Stimulated activated CD4-positive, alpha-beta T cell treated with anti-CD3 and anti-CD28 coated beads, Interleukin-4, amount 100 ng/mL, for 4 hours (primary cell): ENCODE measurements at regions not wholly inside any gene's neighbourhood (a gene's known extent, or its start where the extent isn't known, plus 50 kb on each side); places are given as distances from the start of the nearest gene placed in this dataset.
A peak's percentile ranks its signal among the peaks of the same experiment; 100 is the strongest.
"Not testable (repeated sequence)": the region's sequence is repeated elsewhere in the genome, so short reads cannot be mapped to it uniquely, and the experiment has no call there.

Experiments used
- DNase-seq, 2 experiments: peaks; one replicate each; pipeline ENCODE4 v3.0.0-alpha.2; 2020

DNA sequence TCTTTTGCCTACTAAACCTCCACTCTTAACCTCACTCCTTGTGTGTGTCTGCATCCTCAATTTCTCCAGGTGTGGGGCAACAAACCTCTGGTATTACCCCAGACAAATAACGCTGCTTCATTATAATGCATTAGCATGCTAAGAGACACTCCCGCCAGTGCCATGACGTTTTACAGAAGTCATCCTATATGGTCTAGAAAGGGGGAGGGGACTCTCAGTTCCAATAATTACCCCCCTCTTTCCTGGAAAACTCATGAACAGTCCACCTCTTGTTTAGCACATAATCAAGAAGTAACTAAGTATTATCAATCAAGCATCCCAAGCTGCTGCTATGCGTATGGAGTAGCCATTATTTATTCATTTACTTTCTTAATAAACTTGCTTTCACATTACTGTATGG, 364.5 kb downstream of the TYW1 start:
- DNase-seq, result no peak

DNA sequence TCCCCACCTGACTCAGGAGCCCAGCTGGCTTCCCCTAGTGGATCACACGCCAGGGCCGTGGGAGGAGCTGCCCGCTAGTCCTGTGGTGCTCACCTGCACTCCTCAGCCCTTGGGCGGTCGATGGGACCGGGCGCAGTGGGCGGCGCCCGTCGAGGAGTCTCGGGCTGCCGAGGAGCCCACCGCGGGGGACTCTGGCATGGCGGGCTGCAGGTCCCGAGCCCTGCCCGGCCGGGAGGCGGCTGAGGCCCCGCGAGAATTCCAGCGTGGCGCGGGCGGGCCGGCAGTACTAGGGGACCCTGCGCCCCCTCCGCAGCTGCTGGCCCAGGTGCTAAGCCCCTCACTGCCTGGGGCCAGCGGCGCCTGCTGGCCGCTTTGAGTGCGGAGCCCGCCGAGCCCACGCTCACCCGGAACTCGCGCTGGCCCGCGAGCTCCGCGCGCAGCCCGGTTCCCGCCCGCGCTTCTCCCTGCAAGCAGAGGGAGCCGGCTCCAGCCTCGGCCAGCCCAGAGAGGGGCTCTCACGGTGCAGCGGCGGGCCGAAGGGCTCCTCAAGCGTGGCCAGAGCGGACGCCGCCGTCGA, 367.9 kb downstream of the TYW1 start:
- DNase-seq, result no peak

DNA sequence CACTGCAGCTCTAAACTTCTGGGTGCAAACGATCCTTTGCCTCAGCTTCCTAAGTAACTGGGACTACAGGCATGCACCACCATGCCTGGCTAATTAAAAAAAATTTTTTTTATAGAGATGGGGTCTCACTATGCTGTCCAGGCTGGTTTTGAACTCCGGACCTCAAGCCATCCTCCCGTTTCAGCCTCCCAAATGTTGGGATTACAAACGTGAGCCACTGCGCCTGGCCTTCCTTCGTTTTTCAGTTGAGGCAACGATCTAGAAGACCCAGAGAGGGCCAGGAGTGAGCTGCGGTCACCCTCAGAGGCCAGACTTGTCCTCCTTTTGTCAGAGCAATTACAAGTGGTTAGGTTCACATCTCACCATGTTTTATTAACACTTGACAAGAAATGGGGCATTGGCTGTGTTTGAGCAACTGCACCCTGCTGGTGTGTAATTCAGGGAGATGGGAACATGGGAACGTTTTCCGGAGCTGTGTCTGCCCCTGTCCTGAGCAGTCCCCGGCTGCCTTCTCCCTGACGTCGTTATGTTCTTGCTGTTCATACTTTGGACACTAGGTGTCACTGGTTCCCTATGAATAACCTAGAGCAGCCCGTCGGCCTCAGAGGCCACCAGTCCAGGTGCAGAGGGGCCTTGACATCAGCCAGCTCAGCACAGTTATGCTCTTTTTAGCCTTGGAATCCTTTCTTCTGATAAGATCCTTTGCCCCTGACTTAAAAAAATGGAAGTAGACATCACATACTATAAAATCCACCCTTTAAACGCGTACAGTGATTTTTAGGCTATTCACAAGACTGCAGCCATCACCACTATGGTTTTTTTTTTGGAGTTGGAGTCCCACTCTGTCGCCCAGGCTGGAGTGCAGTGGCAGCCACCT, 375.0 kb downstream of the TYW1 start:
- peak; percentile 17 to 24 for DNase-seq

DNA sequence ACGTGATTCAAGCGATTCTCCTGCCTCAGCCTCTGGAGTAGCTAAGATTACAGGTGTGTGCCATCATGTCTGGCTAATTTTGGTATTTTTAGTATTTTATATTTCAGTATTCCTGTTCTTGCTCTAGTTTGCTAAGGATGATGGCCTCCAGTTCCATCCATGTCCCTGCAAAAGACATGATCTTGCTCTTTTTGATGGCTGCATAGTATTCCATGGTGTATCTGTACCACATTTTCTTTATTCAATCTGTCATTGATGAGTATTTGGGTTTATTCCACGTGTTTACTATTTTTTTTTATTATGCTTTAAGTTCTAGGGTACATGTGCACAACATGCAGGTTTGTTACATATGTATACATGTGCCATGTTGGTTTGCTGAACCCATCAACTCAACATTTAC, 376.8 kb downstream of the TYW1 start:
- not testable (repeated sequence) for DNase-seq

DNA sequence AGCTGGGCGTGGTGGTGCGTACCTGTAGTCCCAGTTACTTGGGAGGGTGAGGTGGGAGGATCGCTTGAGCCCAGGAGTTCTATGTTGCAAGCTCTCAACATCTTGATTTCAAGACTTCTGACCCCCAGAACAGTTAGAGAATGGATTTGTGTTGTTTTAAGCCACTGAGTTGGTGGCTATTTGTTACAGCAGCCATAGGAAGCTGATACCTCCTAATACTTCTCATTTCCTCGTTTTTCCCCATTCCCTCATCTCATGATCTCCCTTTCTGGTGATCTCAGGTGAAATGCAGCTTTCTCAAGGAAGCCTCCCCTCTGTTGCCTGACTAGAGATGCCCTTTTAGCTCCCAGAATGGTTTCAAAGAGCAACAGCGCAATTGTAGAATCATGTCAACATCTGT, 378.8 kb downstream of the TYW1 start:
- no peak for DNase-seq

DNA sequence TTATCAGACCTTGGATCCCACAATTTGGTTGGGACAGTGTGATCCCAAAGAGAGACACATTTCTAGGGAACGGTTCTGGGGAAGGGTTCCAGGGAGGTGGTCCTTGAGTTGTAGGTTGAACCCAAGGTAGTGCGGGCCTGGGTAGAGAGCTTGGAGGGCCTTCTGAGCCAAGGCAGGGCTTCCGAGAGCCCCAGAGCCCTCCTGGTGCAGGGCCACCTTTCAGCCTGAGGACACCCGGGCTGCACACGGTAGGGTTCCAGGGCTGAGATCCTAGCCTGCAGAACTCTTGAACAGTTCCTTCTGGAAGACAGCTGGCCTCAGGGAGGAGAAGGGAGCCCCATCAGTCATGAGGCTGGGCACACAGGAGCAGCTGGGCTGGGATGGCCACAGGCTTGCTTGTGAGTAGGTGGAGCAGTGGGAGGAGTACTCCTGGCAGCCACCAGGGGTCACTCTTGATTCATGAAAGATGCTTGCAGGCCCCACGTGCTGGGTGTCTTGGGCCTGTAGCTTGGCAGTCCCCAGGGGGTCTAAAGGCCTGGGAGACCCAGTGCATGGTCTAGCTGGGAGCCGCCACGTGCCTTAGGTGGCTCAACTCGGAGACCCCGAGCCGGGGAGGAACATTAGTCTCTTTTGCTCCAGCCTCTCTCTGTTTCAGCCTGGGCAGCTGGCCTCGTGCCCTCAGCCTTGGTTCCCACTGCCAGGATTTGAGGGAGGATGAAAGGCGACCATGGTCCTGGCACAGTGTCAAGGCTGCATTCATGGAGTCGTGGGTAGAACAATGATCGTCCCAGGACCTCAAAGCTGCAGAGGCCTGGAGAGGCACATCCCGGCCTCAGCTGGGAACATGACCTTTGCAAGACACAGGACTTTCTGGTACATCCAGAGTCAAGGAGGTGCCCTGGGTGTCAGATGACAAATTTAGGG, 381.6 kb downstream of the TYW1 start:
- DNase-seq, result peak; percentile 27 to 38

DNA sequence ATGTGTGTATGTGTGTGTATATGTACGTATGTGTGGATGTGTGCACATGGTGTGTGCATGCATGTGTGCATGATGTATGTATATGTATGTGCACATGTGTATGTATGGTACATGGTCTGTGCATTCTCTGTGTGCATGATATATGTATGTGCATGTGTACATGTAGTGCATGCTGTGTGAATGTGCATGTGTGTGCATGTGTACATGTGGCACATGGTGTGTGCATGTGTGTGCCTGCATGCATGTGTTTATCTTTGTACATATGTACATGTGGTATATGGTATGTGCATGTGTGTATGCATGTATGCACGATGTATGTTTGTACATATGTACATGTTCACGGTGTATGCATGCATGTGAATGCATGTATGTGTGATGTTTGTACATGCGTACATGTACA, 383.7 kb downstream of the TYW1 start:
- no peak for DNase-seq

DNA sequence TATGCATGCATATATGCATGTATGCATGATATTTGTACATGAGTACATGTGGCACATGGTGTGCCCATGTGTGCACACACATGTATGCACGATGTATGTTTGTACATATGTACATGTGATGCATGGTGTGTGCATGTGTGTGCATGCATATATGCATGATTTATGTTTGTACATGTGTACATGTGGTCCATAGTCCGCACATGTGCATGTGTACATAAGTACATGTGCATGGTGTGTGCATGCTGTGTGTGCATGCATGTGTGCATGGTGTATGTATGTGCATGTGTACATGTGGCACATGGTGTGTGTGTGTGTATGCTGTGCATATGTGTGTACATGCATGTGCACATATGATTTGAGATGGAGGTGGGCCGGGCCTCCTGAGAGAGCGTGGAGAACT, 384.2 kb downstream of the TYW1 start:
- DNase-seq, result no peak

DNA sequence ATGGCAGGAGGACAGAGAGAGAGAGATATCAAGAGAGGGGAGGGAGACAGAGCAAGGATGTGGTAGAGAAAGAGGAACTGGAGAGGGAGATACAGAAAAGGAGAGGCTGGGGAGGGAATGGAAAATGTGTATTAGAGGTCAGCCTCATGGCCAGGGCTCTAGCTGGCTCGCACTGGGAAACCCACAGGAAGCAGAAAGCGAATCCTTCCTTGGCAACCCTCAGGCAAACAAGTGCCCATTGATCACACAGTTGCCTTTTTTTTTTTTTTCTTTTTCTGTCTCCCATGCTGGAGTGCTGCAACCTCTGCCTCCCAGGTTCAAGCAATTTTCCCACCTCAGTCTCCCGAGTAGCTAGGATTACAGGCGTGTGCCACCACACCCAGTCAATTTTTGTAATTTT, 391.2 kb downstream of the TYW1 start:
- DNase-seq, result no peak

DNA sequence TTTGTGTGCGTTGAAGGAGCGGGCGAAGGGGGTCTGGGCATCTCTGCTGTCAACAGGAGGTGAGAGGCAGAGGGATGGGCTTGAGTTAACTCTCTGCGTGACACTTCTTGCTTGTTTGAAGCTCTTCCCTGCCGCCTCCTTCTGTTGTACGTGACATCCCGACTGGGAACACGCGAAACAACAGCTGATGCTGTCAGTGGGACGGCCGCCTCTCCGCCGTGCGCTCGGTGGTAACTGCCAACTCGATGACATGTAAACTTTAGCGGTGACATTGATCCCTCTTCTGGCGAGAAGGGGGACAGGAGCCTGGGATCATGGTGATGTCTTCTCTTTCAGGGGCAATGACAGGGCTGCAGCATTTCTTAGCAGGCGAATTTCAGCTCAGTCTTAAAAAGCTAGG, 394.5 kb downstream of the TYW1 start:
- no peak for DNase-seq

DNA sequence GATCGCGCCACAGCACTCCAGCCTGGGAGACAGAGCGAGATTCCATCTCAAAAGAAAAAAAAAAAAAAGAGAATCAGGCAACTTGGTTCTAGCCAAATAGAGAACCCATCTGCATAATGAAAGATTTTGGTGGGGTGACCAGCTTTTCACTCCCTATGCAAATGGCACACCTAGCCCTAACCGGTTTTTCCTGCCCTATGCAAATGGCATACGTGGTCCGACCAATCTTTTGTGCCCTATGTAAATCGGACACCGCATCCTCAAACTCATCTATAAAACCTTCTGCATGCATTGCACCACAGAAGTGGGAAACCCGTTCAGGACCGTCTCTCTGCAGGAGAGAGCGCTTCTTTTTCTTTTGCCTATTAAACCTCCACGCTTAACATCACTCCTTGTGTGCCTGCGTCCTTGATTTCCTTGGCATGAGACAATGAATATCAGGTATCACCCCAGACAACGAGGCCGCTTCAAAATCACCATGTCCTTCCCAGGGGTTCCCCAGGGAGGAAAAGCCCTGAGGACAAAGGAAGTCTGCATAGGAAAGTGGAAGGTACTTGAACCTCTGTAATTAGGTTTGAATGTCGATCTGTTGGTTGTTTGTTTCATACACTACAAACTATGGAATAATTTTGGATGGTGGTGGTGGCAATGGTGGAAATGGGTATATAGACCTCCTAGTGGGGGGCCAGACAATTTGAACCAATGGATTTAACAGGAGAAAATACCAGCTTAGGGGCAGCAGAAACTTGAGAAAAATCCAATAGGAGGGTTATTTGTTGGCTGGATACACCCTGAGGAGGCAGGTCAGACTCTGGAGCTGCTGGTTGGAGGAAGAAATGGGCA, 396.2 kb downstream of the TYW1 start:
- DNase-seq, result no peak

DNA sequence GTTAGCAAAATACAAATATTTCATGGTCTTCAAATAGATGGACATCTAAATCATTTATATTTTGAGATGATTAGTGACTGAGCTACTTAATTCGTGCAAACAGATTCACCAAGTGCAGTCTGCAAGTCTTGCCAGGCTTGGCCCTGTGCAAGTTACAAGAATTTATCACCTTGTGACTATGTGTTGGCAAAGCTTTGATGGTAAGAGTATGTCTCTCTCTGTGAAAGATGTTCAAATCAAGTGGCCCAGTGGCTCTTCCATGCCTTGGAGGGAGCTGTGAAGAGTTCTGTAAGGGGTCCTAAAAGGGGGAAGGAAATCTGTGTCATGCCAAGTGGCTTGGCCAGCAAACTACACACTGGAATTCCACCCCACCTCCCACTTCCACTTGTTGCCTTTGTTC, 397.3 kb downstream of the TYW1 start:
- DNase-seq, result no peak

DNA sequence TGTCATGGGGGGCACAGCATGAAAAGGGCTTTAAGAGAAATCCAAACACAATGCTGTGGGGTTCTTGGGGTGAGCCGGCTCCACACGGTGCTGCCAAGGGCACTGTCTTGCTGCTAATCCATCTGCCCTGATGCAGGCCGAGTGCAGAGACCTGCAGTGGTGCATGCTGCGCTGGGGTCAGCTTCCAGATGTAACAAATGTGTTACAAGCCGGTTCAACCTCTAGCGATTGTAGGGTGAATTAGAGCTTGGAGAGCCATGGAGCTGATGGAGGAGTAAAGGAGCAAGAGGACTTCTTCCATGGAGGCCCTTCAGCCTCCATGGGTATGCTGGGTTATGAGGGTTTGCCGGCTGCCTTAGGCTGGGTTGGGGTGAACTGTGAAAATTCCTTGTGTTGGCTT, 402.3 kb downstream of the TYW1 start:
- no peak for DNase-seq

DNA sequence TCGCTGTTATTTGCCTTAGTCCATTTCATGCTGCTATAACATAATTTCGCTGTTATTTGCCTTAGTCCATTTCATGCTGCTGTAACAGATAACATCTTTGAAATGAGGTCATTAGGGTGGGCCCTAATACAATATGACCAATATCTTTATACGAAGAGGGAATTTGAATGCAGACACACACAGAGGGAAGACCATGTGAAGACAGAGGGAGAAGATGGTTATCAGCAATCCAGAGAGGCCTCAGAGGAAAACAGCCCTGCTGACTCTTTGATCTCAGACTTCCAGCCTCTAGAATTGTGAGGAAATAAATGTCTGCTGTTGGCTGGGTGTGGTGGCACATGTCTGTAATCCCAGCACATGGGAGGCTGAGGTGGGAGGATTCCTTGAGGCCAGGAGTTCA, 404.9 kb downstream of the TYW1 start:
- no peak for DNase-seq

DNA sequence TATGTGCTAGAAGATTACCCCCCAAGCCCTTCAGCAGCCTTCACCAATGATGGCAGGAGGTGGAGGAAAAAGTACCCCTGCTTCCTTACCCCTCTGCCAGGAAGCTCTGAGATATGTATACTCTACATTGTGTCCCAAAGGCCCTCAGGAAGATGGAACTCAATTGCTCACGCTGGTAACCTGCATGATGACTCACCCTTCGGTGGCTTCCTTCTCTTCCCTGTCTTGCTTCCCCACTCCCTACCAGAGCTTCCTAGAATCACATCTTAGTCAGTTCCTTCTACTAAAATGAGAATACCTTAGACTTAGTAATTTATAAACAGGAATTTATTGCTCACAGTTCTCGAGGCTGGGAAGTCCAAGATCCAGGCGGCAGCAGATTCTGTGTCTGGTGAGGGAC, 405.6 kb downstream of the TYW1 start:
- DNase-seq, result no peak

DNA sequence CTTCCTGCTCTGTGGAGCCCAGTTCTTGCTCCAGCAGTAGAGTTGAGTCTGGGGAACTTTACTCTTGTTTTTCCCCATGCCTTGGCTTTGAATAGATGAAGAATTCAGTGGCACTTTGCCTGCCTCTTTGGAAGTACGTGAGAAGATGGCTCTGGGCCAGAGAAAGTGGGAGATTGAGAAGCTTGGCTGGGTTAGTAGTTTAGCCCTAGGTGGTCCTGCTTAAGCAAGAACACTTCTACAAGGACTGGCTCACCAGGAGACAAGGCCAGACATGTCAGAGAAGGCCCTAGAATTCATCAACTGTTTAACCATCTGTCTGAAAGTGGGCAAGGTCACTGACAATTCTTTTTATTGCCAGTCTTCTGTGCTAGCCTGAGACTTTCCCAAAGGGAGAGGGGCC, 410.3 kb downstream of the TYW1 start:
- no peak for DNase-seq

DNA sequence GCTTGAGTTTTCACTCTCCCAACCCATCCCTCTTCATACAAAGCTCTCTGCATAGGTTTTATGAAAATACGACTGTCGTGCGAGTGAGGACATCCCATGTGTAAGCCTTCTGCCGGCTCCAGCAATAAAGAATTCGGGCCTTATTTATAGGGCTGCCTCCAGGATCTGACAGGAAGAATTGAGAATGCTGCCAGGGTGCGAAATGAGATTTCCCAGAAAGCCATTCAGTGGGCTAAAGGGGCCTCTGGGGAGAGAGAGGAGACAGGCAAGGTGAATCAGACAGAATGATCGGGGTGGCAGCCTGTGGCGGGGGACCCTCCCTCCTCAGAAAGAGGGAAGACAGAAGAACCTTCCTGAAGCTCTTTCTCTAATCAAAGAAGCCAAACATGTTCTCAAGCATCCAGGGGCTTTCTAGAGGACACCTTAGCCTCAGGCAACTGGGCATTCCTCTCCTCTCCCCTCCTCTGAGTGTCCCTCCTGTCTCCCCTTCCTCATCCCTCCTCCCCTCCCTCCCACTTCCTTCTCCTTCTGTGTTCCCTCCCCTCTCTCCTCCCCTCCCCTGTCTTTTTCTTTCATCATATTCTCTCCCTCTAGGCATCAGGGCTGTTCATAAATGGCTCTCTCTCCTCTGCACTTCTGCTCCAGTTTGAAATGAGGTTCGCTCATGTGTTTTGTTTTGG, 410.9 kb downstream of the TYW1 start:
- DNase-seq, result no peak

DNA sequence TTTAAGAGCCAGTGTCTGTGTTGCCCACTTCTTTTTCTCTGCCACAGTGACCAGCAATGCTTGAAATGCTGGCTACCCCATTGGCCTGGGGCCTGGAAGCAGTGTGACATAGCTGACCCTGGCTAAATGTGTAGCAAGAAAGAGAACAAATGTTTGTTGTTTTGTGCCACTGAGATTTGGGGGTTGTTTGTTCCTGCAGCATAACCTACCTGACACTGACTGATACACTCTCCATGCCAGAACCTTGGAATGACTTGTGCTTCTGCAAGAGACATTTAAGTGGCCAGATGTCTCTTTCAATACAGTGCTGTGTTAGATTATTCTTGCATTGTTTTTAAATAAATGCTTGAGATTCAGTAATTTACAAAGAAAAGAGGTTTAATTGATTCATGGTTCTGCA, 411.5 kb downstream of the TYW1 start:
- DNase-seq, result no peak

DNA sequence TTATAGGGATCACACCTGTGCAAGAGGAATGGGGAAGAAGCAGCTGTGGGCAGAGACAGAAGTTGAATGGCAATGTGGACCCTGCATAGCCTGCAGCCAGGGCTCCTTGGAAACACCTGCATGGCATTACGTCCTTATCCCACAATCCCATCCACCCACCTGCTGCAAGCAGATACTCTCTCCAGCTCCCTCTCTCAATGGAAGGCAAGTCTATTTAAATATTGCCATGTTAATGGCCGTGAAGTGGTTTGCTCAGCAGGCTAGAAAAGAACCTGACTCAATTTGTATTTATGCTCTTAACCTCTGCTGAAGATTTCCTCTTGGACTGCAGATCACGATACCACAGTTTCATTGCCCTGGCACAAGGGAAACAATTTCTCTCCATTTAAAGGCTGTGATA, 417.0 kb downstream of the TYW1 start:
- no peak for DNase-seq

DNA sequence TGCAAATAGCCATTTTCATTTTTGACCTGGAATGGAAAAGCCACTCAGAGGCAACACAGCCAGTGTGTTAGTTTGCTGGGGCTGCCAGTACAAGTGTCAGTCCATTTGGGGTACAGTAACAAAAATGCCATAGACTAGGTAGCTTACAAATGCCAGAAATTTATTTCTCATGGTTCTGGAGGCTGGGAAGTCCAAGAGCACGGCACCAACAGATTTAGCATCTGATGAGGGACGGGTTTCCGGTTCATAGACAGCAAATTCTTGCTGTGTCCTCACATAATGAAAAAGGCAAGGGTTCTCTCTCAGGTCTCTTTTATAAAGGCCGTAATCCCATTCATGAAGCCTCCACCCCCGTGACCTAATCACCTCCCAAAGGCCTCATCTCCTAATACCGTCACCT, 418.2 kb downstream of the TYW1 start:
- DNase-seq, result no peak

DNA sequence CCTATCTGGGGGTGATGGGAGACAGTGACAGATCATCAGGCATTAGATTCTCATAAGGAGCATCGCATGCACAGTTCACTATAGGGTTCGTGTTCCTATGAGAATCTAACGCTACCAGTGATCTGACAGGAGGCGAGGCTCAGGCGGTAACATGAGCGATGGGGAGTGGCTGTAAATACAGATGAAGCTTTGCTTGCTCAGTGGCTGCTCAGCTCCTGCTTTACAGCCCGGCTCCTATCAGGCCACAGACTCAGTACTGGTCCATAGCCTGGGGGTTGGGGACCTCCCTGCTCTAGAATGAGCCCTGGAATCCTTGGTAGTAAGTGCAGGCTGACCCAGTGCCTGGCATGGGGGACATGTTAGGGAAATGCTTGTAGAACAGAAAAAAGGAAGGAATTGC, 426.0 kb downstream of the TYW1 start:
- no peak for DNase-seq

DNA sequence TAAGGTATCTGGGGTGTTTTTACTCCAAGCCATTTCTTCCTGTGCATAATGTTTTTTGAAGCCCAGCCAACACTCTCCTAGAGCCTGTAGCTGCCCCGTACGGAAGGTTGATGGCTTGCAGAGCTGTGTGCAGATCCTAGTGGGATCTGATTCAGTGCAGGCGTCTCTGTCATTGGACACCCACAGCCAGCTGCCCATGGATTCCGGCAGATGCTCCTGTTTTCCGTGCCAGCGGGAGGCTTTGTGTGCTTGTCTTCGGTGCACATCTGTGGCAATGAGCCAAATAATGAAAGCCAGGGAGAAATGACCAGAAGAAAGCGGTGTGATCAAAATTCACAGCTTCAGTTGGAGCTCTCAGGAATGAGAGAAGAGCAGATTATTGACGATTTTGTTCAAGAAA, 426.4 kb downstream of the TYW1 start:
- no peak for DNase-seq
